ENCODE measurements at regions not wholly inside any gene's neighbourhood (a gene's known extent, or its start where the extent isn't known, plus 50 kb on each side); places are given as distances from the start of the nearest gene placed in this dataset.

GRCh38 chr4:57287687-57288604 is 177.8 kb upstream of the IGFBP7 start:
- no peak for DNase-seq

GRCh38 chr4:57282933-57283310 is 172.7 kb upstream of the IGFBP7 start:
- DNase-seq, result no peak

GRCh38 chr4:57280481-57280880 is 170.3 kb upstream of the IGFBP7 start:
- no peak for DNase-seq

GRCh38 chr4:57278780-57279179 is 168.6 kb upstream of the IGFBP7 start:
- no peak for DNase-seq

- DNase-seq, result no peak
These were observed 163.9 kb upstream of the IGFBP7 start for GRCh38 chr4:57274082-57274481.

- no peak for DNase-seq
These were observed 160.2 kb upstream of the IGFBP7 start for GRCh38 chr4:57270346-57270745.

- DNase-seq, result no peak
These were observed 155.8 kb upstream of the IGFBP7 start for GRCh38 chr4:57265831-57266582.

GRCh38 chr4:57254754-57255153 is 144.6 kb upstream of the IGFBP7 start:
- no peak for DNase-seq

- no peak for DNase-seq
These were observed 138.9 kb upstream of the IGFBP7 start for GRCh38 chr4:57249083-57249482.

- no peak for DNase-seq
These were observed 132.9 kb upstream of the IGFBP7 start for GRCh38 chr4:57243076-57243475.

GRCh38 chr4:57234252-57234775 is 124.1 kb upstream of the IGFBP7 start:
- no peak for DNase-seq

GRCh38 chr4:57233386-57233785 is 123.2 kb upstream of the IGFBP7 start:
- no peak for DNase-seq

- no peak for DNase-seq
These were observed 121.6 kb upstream of the IGFBP7 start for GRCh38 chr4:57231781-57232180.

GRCh38 chr4:57220734-57221133 is 110.5 kb upstream of the IGFBP7 start:
- no peak for DNase-seq

GRCh38 chr4:57220172-57220571 is 110.0 kb upstream of the IGFBP7 start:
- no peak for DNase-seq

- DNase-seq, result no peak
These were observed 109.2 kb upstream of the IGFBP7 start for GRCh38 chr4:57219431-57219830.

- no peak for DNase-seq
These were observed 104.6 kb upstream of the IGFBP7 start for GRCh38 chr4:57214654-57215411.

GRCh38 chr4:57211131-57211530 is 100.9 kb upstream of the IGFBP7 start:
- DNase-seq, result no peak

GRCh38 chr4:57206172-57206571 is 96.0 kb upstream of the IGFBP7 start:
- DNase-seq, result no peak

- no peak for DNase-seq
These were observed 95.4 kb upstream of the IGFBP7 start for GRCh38 chr4:57205580-57205979.

GRCh38 chr4:57200799-57201327 is 90.7 kb upstream of the IGFBP7 start:
- no peak for DNase-seq

GRCh38 chr4:57199267-57199666 is 89.1 kb upstream of the IGFBP7 start:
- no peak for DNase-seq

- no peak for DNase-seq
These were observed 85.4 kb upstream of the IGFBP7 start for GRCh38 chr4:57195622-57196021.

Measured in activated effector memory CD4-positive, alpha-beta T cell treated with anti-CD3 and anti-CD28 coated beads, Interleukin-2, amount 50 U/mL, for 16 hours (primary cell).